Stimulated activated naive CD4-positive, alpha-beta T cell (primary cell): ENCODE measurements at regions not wholly inside any gene's neighbourhood (a gene's known extent, or its start where the extent isn't known, plus 50 kb on each side); places are given as distances from the start of the nearest gene placed in this dataset.
"Not testable (repeated sequence)": the region's sequence is repeated elsewhere in the genome, so short reads cannot be mapped to it uniquely, and the experiment has no call there.

Source experiments
- DNase-seq, 6 experiments: peaks; one replicate each; lab custom pipeline; 2025; lab: John Stamatoyannopoulos, UW

GRCh38 chr11:115663790-115664189 is 159.6 kb upstream of the CADM1 start:
- no peak for DNase-seq

- no peak for DNase-seq
These were observed 156.0 kb upstream of the CADM1 start for GRCh38 chr11:115660030-115660805.

DNA sequence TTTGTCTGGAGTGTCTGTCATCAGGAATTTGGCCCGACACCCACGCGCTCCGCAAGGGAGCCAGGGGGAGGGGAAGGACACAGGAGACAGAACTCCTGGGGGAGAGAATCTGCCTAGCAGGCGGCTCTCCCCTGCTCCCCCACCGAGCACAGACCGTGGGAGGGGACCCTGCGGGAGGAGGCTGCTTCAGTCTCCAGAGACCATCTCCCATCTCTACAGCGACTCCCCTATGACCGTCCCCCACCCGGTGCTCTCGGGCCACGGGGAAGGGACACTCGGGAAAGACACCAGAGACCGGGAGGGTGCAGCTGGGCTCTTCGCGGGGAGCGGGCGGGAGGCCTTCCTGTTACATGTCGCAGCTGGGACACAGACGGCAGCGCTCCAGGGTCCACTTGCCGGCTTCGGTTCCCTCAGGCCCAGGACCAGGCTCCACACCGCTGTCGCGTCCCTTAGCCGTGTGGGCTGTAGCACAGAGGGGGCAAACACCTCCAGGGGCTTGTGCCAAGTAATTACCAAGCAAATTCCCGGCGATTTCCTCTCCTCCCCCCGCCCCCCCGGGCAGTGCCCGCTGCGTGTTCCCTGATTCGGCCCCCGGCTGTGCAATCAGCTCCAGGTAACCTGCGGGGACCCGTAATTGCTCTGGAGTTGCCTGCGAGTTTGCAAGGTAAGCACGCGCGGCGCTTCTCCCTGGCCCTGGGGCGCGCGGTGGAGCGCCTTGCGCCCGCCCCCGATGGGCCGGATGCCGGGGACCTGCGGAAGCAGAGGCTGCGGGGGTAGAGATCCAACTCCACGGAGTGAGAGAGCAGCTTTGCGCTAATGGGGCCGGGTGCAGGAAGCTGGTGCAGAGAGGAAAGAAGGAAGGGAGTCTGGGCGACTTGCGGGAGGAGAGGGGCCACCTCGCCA is 155.1 kb upstream of the CADM1 start:
- no peak for DNase-seq

DNA sequence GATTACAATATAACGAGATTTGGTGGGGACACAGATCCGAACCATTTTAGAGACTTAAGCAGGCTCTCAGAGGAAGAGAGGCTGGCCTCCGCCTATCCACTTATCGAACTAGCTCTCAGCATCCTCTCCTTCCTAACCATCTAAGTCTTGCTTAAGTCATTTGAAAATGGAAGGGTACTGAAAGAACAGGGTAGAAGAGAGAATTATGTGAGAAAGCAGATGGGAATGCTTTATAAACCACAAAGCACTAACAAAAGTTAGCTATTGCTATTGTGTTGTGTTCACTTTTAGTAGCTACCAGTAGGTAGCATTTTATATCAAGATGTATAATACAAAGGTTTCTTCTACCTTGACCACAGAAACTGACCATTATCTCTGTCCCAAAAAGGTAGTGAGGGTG is 153.4 kb upstream of the CADM1 start:
- DNase-seq = no peak

DNA sequence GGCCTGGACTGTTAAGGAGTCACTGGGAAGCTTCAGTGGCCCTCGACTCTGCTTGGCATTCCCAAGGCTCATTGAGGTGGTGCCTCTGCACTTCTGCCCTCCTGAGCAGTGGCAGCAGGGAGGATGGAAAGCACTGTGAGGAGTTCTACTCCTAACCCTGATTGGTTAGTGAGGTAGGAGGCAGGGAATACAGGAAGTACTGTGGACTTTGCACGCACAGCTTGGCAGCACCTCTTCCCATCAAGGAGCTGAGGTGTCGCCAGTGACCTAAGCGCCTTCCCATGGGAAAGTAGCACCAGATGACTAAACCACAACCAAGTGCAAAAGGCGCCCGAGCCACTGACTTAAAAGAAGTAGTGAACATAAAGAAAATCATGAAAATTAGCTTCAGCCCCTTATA is 152.5 kb upstream of the CADM1 start:
- DNase-seq = no peak

DNA sequence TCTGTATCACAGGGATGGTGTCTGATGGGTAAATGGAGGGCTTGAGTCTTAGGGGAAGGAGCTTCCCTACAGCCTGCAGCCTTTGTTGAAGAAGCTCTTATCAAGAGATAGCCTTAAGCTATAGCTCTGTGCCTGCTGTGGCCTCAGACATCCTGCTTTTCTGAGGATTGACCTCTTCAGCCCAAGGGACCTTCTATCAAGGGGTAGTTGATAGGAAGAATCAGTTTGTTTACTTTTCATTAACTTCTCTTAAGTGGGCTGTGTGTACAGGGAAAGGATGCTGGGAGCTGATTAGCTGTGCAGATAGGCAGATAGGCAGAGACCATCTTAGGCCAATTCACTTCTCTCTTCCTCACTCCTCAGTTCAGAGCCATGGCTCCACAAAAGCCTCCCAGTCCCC is 151.8 kb upstream of the CADM1 start:
- no peak for DNase-seq

- DNase-seq = no peak
These were observed 150.6 kb upstream of the CADM1 start for GRCh38 chr11:115654792-115655191.

- no peak for DNase-seq
These were observed 149.7 kb upstream of the CADM1 start for GRCh38 chr11:115653926-115654325.

- DNase-seq = no peak
These were observed 148.9 kb upstream of the CADM1 start for GRCh38 chr11:115653076-115653475.

- no peak for DNase-seq
These were observed 148.3 kb upstream of the CADM1 start for GRCh38 chr11:115652496-115652895.

DNA sequence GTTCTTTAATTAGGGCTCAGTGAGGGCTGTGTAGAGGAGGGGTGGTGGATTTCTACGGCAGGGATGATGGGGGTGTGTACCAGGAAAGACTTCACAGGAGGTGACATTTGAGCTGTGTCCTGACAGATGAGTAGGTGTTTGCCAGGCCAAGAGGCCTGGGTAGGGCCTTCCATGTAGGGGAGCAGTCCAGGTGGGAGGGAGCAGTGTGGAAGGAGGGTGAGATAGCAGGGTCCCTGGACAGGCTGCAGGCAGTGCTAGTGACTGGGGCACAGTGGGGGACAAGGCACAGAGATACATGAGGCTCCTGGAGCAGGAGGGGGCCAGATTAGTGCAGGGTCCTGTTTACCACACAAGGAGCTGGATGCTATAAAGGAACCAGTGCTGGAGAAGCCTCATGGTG is 147.9 kb upstream of the CADM1 start:
- no peak for DNase-seq

DNA sequence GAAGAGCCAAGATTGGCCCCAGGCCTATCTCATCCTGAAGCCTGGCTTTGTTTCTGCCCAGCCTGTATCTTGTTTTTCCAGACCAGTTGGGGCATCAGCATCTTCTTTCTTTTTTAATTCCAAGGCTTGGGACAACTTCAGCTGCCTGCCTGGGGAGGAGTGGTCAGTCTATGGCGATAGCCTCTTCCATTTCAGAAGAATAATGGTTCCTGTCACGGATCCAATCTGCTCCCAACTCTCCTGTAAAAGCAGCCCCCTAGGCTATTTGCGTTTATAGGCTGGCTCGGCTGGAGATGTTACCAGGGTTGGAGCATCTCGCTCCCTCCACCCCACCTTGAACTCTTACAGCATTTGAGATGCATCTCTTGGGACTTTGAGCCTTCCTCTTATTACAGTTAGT is 145.2 kb upstream of the CADM1 start:
- no peak for DNase-seq

- DNase-seq = no peak
These were observed 141.6 kb upstream of the CADM1 start for GRCh38 chr11:115645631-115646317.

- no peak for DNase-seq
These were observed 140.6 kb upstream of the CADM1 start for GRCh38 chr11:115644856-115645255.

DNA sequence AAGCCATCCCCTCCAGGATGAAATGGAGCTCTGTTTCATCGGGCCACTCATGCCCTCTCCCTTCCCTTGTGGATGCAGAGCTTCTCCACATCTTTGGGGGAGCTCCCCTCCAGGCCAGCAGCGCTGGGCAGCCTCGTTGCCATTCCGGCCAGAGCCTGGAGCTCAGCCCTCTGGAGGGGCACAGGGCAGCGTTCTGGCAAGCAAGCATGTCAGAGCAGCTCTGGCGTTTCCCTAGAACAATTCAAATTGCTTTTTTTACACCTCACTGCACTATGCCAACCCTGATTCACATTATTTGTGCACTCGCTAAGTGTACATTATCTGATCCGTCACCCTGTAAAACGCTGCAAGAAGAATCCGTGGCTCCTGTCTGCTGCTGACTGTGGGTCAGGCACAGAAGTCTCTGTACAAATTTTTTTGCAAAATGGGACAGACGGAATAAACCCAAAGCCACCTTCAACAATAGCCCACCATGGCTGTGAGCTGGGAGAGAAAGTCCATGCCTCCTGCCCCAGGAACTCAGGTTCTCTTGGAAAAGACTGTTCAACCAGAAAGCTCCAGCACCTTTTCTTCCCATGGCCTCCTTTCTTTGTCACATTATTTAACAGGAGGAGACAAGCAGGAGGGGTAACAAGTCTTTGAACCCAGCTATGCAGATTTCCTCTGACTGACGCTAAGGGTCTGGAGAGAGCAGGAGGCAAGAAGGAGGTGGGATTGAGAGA is 139.5 kb upstream of the CADM1 start:
- DNase-seq = no peak

DNA sequence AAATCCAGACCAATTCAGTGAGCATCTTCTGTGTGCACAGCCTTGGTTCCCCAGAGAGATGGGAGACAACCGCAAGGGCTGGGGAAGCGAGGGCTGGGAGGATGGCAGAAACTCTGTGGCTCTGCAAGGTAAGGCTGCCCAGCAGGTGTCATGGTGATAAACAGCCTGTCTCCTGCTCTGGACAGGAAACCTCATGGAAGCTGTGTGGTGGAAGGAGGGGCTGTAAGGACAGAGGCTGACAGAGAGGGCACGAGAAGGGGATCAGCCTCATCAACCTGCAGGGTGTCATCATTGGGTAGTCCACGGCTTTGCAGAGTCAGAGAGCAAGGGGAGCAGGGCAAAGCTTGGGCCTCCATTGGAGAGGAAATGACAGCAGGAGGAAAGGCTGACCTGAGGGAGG is 138.4 kb upstream of the CADM1 start:
- no peak for DNase-seq

DNA sequence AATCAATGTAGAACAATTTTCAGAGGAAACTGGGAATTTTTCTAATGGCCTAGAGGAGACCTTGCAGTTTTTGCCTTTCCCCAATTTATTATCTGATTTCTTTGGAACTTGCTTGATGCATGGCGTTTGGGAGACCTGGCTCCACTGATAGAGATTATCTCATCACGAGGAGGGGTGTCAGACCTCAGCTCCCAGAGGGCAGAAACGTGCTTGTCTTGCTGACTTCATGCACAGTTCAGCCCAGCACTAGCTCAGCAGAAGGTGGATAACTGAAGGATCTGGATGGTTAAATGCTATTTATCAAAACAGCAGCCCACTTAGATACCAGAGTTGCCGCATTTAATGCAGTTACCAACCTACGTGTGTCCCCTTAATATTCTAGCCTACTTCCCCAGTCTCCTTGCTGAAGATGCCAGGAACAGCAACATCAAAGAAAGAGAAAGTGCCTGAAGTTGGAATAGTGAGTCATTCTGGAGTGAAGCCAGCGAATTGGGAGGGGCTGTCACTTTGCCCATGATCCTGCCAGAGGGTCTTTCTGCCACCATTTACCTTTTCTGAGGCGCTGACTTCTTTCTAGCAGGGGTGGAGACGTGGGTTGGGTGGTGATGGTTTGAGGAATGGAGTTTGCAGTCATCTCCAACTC is 133.5 kb upstream of the CADM1 start:
- DNase-seq = no peak

DNA sequence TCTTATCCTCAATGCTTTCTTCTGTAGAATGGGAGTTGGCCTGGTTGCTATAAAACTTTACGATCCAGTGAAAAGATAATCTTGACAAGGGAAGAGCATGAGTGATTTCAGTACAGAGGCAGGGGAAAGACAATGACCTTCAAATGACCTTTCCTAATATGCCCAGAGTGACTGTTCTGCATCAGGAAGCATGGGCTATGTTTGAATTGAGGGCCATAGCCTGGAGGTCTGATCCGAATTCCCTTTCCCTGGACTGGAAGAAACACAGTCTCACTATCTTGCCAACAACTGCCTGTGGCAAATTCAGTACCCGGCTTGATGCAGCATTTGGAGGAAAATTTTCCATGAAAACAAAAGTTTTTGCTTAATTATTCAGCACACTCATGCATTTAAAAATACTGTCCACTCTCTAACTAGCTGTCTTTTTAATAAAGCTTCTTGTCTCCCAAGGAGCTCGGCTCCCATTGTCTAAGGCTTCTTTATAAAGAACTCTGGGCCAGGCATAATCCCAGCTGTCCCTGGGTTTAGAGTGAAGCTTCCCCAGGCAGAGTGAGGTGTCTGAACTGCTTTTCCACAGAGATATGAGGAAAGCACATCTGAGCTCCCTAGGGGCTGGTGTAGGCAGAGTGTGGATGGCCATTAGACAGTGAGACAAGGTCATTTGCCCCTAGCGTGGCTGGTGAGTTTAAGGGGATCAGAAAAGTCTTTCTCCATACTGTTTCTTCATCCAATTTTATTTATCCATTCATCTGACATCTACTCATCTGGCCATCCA is 132.7 kb upstream of the CADM1 start:
- DNase-seq = no peak

DNA sequence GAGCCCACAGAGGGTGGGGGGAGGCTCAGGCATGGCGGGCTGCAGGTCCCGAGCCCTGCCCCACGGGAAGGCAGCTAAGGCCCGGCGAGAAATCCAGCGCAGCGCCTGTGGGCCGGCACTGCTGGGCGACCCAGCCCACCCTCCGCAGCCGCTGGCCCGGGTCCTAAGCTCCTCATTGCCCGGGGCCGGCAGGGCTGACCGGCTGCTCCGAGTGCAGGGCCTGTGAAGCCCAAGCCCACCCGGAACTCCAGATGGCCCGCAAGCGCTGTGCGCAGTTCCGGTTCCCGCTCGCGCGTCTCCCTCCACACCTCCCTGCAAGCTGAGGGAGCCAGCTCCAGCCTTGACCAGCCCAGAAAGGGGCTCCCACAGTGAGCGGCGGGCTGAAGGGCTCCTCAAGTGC is 129.8 kb upstream of the CADM1 start:
- not testable (repeated sequence) for DNase-seq

DNA sequence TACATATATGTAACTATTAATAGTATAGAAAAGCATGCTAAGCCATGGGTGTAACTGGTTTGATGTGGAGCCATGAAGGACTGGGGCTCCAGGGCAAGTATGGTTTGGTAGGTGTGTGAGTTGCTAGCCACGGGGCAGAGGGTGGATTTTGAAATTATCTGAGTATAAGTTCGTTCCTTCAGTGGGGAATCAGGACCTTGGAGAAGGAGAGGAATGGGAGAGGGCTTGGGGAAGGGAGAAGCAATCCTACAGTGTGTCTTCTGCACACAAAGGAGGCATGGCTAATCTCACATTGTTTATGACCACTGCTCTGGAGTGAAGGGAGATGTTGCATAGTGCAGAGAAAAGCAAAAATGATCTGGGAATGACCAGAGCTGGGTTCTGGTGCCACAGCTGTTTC is 127.8 kb upstream of the CADM1 start:
- no peak for DNase-seq

- DNase-seq = no peak
These were observed 127.4 kb upstream of the CADM1 start for GRCh38 chr11:115631609-115632008.
